Activated CD8-positive, alpha-beta memory T cell treated with anti-CD3 and anti-CD28 coated beads for 36 hours (primary cell): ENCODE measurements at regions not wholly inside any gene's neighbourhood (a gene's known extent, or its start where the extent isn't known, plus 50 kb on each side); places are given as distances from the start of the nearest gene placed in this dataset.

Experiments used
- CTCF ChIA-PET: fragments of 350-600 bp; sonication (Branson Sonifier 250); formaldehyde crosslinking; loops from one replicate; lab custom pipeline; 2021; ENCODE audit warnings: antibody characterized with exemption; lab: Charles Lee
- POLR2A ChIA-PET: fragments of 350-600 bp; sonication (Branson Sonifier 250); formaldehyde crosslinking; loops from one replicate; lab custom pipeline; 2021; ENCODE audit warnings: antibody characterized with exemption; lab: Charles Lee

DNA sequence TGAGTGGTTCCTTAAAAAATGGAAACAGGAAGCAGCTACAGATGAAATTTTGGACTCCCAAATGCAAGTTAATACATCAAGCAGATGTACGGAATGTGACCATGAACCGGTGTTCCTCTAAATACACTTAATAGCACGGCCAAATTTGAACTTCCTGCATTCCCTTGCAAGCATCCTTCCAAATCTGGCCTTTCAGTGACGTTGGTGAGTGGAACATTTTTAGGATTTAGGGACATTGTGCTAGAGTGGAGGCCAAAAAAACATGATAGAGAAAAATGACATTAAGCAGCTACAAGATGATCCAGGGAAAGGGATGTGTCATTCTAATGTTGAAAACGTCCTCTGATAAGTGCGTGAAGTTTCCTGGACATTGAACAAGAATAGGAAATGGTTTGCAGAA is 62.1 kb downstream of the CTAGE1 start:
- ChIA-PET POLR2A (no interaction called here), CTCF (no interaction called here)

DNA sequence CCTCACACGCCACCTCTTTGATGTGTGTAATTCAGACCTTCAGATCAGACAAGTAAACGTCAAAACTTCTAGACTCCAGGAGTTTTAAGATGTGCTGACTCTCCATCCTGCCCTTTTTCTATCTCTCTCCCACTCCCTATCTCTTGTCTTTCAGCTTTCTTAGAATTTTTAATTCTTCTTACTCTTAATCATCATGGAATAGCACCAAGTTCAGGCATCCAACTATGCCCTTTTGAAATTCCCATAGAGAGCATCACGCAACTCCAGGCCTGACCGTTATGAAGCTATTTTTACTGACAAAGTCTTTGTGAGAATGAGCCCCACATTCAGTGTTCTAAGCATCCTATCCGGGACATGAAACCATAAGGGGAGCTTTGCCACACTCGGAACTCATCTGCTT is 62.6 kb downstream of the CTAGE1 start:
- POLR2A ChIA-PET: no interaction called here
- CTCF ChIA-PET: no interaction called here

DNA sequence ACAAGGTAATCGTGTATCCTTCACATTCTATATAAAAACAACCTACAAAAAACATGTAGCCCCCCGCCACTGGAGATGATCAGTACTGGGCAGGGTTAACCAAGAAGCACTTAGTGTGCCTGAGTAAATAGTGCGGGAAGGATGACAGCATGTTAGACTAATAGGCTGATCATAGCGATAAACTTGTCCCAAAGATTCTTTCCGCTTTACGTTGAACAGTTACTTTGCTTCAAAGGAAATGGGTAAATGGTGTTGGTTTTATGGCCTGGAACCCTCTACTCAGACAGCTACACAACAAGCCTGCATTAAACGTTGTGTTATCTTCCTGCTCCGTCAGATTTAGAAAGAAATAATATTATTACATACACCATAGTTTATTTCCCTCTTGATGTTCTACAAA is 67.7 kb downstream of the CTAGE1 start:
- CTCF ChIA-PET: no interaction called here
- POLR2A ChIA-PET: no interaction called here

DNA sequence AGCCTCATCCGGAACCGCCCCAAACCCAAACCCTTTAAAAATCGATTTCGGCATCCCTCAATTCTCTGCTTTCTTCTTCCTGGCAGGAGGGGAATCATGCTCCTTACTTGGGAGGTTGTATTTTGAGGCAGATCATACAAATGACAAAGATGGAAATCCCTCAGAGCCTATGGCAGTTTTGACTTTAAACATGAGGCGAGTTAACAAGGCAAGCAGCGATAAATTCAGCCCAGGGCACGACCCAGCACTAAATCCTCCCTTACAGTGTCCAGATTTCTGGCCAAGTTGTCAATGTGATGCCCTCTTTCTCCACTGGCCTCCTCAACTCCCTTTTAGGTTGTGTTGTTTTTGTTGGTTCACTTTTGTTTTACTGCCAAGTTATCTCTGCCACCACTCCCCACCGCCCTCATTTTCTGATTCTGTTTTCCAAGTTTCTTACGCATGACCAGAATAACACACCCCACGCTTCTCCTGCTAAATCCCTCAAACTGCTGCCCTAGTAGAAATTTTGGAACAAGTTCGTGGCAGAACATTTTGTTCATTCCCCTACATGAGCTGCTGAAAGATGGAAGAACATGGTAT is 68.3 kb downstream of the CTAGE1 start:
- ChIA-PET CTCF (no interaction called here), POLR2A (no interaction called here)

DNA sequence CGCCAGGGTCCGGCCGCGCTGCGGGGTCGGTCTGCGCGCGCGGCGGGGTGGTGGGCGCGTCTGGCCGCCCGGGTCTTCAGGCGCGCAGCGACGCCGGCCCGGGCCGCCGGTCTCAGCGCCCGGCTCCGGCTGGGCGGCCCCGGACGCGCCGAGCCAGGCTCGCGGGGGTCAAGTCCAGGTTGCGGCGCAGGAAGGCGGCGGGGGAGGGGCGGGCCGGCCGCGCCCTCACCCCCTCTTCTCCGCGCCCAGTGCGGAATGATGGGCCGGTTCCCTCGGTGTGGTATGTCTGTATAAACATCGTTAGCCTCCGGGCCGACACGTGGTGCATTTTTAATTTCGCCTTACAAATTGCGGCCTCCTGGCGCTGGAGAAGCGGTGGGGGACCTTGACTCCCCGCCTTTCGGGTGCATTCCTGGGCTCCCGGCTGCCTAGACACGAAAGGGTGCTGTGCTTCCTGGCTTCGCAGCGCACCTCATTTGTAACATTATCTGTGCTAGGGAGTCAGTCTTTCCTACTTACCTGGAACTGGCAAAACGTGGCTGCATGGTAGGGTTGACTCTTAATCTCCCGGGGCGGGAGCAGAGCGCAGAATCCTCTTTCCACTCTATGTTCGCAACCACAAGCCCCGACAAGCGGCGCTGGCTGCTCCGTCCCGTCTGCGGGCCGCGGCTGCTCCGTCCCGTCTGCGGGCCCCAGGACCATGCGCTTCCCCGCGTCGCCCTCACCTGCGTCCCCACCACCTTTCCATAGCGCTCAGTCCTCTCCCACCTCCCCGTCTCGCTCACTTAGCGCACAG is 69.0 kb downstream of the CTAGE1 start:
- CTCF ChIA-PET: interaction anchor here (1.4 kb wide), 1 partner anchor 66 kb away, joined by 5 read pairs; no protein-coding TSS in a partner anchor
- POLR2A ChIA-PET: no interaction called here

DNA sequence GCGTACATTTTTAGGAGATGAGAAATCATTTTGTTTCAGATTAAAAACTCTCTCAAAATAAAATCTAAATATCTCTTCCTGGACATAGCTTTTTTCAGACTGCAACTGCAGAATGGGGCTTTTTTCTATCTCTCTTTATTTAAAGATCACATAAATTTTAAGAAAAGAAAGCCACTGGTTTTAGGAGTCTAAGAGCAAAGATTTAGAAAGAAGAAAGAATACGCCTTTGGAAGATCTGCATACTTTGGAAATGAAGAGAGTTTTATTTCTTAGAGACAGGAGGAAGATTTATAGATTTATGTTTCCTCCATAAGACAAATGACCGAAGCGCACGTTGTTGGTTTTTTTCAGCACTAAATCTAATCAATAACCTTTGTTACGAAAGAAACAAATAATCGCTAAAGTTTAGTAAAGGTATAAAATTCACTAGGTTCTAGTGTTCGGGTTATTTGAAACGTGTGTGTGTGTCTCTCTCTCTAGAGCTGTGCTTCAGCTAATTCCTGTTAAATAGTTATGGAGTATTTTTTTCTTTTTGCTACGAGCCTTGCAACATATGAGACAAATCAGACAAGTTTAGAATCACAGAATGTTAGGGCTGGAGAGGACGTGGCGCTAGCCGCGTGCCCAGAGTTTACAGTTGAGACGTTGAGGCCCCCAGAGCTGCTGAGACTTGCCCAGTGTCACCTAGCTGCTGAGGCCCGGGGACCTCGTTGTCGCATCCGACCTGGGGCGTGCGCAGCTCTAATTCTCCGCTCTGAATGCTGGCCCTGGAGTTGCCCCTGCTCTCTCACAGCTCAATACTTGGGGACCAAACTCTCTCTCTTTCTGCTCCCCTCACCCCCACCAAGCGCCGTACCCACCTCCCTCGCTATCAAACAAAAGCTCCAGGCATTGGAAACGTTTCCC is 69.9 kb downstream of the CTAGE1 start:
- ChIA-PET POLR2A (no interaction called here), CTCF (interaction anchor here (1.4 kb wide), 1 partner anchor 66 kb away, joined by 5 read pairs; no protein-coding TSS in a partner anchor)

DNA sequence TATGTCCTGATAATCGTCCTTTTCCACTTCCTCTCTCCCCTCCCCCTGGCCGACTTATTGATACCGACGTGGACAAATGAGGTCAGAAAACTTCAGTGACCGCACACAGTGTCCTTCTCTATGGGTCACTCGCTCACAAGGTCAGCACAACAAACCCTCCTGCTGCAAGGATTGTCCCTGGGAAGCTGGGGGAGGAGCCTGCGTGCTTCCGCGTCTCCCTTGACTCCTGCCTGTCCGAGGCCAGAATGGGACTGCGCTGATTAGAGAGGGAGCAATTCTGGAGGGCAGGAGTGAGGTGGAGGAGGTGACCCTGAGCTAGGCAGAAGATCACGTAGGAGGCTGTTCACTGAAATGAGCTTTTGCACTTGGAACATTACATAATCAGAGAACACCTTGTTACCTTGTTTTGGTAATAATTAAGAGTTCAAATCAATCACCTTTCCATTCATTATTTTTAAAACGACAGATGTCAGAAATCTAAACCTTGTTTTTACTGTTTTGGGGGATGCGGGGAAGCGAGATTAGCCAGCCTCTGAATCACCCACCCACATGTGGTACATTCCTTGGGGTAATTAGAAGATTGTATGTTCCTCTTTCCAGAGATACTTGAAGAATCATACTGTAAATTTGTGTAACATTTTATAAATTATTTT is 70.6 kb downstream of the CTAGE1 start:
- CTCF ChIA-PET: interaction anchor here (1.4 kb wide), 1 partner anchor 65 kb away, joined by 5 read pairs; no protein-coding TSS in a partner anchor
- POLR2A ChIA-PET: no interaction called here

DNA sequence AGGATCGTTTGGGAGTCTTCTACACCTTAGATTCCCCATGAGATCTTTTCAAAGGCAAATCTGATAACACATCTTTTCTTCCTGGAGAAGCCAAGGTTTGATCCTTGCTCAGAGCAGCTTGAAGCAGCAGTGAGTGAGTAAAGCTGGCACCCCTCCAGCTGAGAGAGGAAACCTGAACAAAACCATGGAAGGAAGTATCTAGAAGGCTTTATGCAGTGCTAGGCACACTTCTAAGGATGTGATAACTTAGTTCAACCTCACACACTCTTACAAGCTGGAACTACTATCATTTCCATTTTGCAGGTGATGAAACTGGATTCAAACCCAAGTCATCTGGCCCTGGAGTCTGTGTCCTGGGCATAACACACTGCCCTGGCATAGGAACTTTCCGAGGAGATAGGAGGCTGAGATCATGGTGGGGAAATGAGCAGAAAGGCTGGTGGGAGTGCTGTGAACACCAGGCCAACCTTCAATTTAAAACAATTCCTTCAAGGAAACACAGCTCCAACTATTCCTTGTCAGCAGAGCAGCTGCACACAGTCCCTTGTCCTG is 71.2 kb downstream of the CTAGE1 start:
- CTCF ChIA-PET: no interaction called here

DNA sequence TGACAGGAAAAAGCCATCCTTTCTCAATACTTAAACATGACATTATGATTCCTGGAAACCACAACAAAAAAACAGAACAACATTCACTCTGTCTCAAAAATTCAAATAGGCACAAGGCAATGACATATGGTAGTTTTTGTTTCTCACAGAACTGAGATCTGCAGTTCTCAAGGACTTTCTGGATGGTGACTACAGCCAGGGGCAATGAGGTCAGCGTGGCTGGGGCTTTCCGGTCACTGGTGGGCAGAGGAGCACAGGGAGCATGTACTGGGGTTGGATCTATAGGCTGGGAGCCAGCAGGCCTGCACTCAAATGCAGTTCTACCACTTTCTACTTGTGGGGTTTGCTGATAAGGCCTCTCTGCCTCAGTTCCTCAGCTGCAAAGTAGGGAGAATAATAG is 72.0 kb downstream of the CTAGE1 start:
- CTCF ChIA-PET: no interaction called here
- POLR2A ChIA-PET: no interaction called here

More for the DNA sequence above, 71.2 kb downstream of the CTAGE1 start:
- POLR2A ChIA-PET: no interaction called here

DNA sequence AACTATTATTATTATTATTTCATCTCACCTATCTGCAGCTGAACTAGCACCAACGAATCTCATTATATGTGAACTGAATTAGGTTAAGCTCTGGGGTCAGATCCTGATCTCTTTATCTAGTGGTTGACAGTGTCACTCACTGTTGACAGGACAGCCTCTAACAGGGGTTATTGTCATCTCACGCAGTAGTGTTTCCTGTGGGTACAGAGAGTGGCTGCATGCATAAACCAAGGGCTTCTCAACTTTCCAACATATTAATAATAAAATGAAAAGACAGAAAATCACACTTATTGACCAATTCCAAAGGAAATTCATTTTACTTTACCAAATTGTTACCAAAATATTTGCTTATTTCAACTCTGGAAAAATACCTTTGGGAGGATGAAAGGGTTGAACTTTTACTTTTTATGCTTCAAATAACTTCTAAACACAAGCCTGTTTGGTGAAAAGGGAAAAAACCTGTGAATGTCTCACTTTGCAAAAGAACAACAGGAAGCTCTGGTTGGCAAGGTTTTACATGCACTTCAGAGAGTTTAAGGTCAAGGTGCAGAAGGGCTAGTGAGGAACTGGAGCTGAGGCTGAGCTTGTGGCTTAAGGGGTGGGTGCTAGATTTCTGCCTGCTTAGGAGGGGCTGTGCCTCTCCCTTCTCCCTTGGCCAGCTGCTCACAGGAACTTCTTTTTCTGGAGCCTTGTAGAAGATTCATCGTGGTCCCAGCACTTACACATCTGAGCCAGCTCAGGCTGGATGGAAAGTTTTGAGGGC is 72.6 kb downstream of the CTAGE1 start:
- POLR2A ChIA-PET: no interaction called here
- CTCF ChIA-PET: no interaction called here

DNA sequence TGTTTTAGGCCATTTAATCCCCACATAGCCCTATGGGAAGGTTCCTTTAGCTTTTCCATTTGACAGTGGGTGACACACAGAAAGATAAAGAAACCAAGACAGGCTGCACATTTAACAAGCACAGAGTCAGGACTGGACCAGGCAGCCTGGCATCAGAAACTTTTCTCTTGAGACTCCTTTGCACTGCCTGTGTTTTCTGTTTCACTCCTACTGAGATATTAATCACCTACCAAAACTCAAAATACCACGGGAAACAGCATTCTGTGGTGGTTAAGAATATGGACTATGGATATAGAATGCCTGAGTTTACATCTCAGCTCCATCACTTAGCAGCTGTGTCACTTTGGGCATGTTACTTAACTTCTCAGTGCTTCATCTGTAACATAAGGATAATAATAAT is 73.3 kb downstream of the CTAGE1 start:
- POLR2A ChIA-PET: interaction anchor here (0.6 kb wide), 1 partner anchor 625 kb away, joined by 4 read pairs; no protein-coding TSS in a partner anchor
- CTCF ChIA-PET: no interaction called here

DNA sequence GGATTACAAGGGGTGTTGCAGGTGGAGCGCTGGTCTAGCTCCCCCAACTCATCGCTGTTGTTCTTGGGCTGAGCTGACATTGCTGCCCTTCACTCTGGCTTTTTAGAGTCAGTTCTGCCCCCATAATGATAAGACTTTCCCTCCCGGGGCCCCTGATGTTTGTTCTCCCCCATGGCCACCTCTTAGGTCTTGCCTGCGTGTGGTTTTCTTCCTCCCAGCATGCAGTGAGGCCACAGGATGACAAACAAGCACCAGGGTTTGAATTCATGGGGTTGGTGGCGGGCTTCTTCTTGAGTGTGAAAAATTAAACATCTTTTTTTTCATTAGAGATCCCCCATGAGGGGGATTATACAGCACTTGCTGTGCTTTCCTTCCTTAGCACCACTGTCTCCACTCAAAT is 74.1 kb downstream of the CTAGE1 start:
- ChIA-PET POLR2A (no interaction called here), CTCF (interaction anchor here (0.7 kb wide), 1 partner anchor 28 kb away, joined by 3 read pairs; no protein-coding TSS in a partner anchor)

DNA sequence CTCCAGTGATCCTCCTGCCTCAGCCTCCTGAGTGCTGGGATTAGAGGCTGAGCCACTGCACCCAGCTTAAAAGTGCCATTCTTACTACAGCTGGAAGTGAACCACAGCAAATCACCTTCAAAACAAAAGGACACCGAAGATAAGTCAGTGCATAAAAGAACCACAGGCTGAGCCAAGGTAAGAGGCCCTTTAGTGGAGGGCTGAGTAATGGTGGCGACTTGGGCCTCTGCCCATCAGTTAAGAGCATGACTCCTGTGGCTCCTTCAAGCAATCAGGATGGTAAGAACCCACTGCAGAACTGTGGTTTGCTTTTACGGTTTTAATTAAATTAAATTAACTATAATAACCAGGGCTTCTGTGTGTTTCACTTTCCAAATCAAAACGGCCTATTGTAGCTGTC is 75.1 kb downstream of the CTAGE1 start:
- POLR2A ChIA-PET: no interaction called here
- CTCF ChIA-PET: no interaction called here

DNA sequence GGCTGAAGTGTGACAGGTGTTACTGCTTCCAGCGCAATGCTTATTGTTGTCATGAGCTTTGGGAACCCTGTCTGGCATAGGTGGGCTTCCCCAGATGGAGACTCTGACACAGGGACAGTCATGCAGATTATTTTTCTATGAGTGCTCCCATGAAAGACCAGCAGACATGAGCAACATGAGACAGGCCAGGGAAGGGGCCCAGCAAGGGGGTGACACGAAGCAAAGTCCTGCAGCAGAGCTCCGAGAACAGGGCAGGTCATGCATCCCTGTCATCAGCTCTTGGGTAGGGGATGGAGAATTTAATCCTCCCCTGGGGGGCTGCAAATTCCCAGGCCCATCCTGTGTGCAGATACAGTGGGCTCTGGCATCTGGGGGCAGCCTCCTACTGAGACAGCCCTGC is 77.4 kb downstream of the CTAGE1 start:
- ChIA-PET CTCF (no interaction called here), POLR2A (no interaction called here)

DNA sequence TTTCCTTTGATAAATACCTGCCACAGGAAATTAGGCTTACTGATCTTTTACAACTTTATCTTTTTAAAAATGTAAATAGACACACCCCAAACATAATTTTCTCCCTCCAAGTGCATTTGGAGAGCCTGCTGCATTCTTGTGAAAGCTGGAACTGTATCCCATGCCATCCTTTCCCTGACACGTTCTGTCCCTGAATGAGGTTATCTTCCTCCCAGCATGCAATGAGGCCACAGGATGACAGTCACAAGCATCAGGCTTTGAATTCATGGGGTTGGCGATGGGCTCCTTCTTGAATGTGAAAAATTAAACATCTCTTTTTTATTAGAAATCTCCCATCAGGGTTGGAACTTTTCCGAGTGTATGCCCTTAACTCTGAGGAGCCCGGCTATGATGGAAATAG is 77.8 kb downstream of the CTAGE1 start:
- ChIA-PET CTCF (no interaction called here), POLR2A (no interaction called here)

DNA sequence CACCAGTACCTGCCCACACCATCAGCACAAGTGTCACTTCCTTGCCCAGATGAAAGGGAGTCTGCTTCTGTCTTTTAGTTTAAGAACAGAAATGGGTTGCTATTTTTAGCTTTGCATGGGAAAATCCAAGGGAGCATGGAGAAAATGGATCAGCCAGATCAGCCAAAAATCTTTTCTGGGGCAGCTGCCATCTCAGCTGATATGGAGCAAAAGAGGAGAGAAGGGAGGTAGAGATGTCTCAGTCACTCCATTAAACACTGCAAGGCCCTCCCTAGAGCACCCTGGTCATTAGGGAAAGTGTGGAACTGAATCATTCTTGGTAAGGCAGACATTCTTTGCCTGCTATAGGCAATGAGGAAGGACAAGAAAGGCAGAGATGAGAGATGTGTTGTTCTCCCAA is 79.9 kb downstream of the CTAGE1 start:
- CTCF ChIA-PET: no interaction called here
- POLR2A ChIA-PET: no interaction called here

DNA sequence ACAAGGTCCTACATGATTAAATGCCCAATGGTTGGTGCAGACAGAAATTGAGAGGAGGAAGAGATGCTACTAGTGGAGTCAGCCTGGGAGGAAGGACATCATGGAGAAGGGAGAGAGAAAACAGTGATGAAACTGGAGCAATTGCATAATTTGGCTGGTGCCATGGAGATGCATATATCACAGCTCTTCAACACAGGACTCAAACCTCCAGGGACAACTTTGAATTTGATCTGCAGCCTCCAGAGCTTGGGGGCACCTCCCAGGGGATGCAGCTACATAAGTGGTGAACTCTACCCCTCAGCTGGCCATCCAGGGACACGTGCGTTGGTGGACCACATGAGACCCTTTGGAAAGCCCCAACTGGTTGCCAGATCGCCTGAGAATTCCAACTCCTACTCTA is 80.4 kb downstream of the CTAGE1 start:
- CTCF ChIA-PET: no interaction called here
- POLR2A ChIA-PET: no interaction called here

DNA sequence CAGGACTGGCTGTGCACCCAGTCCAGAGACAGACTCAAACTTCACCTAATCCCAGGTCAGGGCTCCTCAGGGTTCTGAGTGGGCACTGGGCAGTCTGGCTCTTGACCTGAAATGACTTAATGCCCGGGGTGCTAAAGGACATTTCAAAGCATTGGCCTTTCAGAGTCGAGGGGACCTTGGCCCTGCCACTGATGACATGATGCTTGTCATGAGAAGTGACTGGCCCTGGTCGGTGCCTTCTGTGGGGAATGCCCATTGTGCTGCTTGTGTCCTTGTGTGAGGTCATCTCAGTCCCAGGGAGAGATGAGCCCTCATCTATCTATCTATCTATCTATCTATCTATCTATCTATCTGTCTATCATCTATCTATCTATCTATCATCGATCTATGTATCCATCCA is 81.3 kb downstream of the CTAGE1 start:
- ChIA-PET CTCF (no interaction called here), POLR2A (no interaction called here)
